H9 (cell line): ENCODE measurements at regions not wholly inside any gene's neighbourhood (a gene's known extent, or its start where the extent isn't known, plus 50 kb on each side); places are given as distances from the start of the nearest gene placed in this dataset.

Experiments used
- DNase-seq: peaks from one replicate; pipeline ENCODE4 v3.0.0-alpha.2; 2017
- H2AFZ ChIP-seq: one replicate; pipeline ENCODE4 v1.6.1; 2013; ENCODE audit warnings: mild to moderate bottlenecking, low read length, control low read depth, moderate library complexity
- H2AK5ac ChIP-seq: 2 replicates; pipeline ENCODE4 v1.6.1; 2013; ENCODE audit warnings: low read length, control low read depth, mixed read lengths; ENCODE audit not compliant: insufficient read length
- H2BK120ac ChIP-seq: one replicate; pipeline ENCODE4 v1.6.1; 2013; ENCODE audit warnings: low read depth, mild to moderate bottlenecking, low read length, control low read depth, inconsistent platforms; ENCODE audit not compliant: poor library complexity, severe bottlenecking
- H2BK12ac ChIP-seq: 2 replicates; pipeline ENCODE4 v1.6.1; 2013; ENCODE audit warnings: low read length, control low read depth, mixed read lengths, low read depth; ENCODE audit not compliant: insufficient read length
- H2BK15ac ChIP-seq: 2 replicates; pipeline ENCODE4 v1.6.1; 2013; ENCODE audit warnings: low read depth, low read length, control low read depth
- H2BK20ac ChIP-seq: one replicate; pipeline ENCODE4 v1.6.1; 2013; ENCODE audit warnings: low read depth, mild to moderate bottlenecking, low read length, control low read depth, inconsistent platforms; ENCODE audit not compliant: poor library complexity, severe bottlenecking
- H2BK5ac ChIP-seq: 2 replicates; pipeline ENCODE4 v1.6.1; 2013; ENCODE audit warnings: low read length, control low read depth, mixed read lengths; ENCODE audit not compliant: insufficient read length
- H3K14ac ChIP-seq: 2 replicates; pipeline ENCODE4 v1.6.1; 2013; ENCODE audit warnings: low read length, control low read depth; ENCODE audit not compliant: insufficient read depth
- H3K18ac ChIP-seq: 2 replicates; pipeline ENCODE4 v1.6.1; 2013; ENCODE audit warnings: low read depth, mild to moderate bottlenecking, mixed read lengths, low read length, control low read depth; ENCODE audit not compliant: insufficient read length
- H3K23ac ChIP-seq: 2 replicates; pipeline ENCODE4 v1.6.1; 2013; ENCODE audit warnings: low read length, control low read depth, mixed read lengths, low read depth; ENCODE audit not compliant: insufficient read length
- H3K23me2 ChIP-seq: 2 replicates; pipeline ENCODE4 v1.6.1; 2013; ENCODE audit warnings: low read depth, mild to moderate bottlenecking, mixed read lengths, low read length, control low read depth; ENCODE audit not compliant: insufficient read length, poor library complexity, severe bottlenecking
- H3K27ac ChIP-seq: 2 replicates; pipeline ENCODE4 v1.5.1; 2013; ENCODE audit warnings: low read length, control low read depth, mixed read lengths, low read depth; ENCODE audit not compliant: insufficient read length
- H3K27me3 ChIP-seq: 2 replicates; pipeline ENCODE4 v1.6.1; 2013; ENCODE audit warnings: low read length, control low read depth, inconsistent platforms; ENCODE audit not compliant: insufficient read depth
- H3K4ac ChIP-seq: 2 replicates; pipeline ENCODE4 v1.6.1; 2013; ENCODE audit warnings: low read depth, mild to moderate bottlenecking, control low read depth, inconsistent platforms, low read length, moderate library complexity
- H3K4me1 ChIP-seq: 2 replicates; pipeline ENCODE4 v1.6.1; 2013; ENCODE audit warnings: low read length, control low read depth, inconsistent platforms; ENCODE audit not compliant: insufficient read depth
- H3K4me2 ChIP-seq: 2 replicates; pipeline ENCODE4 v1.6.1; 2013; ENCODE audit warnings: low read length, control low read depth, mixed read lengths; ENCODE audit not compliant: insufficient read length, insufficient read depth
- H3K56ac ChIP-seq: 2 replicates; pipeline ENCODE4 v1.6.1; 2013; ENCODE audit warnings: low read depth, mild to moderate bottlenecking, mixed read lengths, low read length, control low read depth; ENCODE audit not compliant: insufficient read length
- H3K79me1 ChIP-seq: 2 replicates; pipeline ENCODE4 v1.6.1; 2013; ENCODE audit warnings: low read depth, mild to moderate bottlenecking, moderate library complexity, low read length, control low read depth, inconsistent platforms; ENCODE audit not compliant: insufficient read depth, poor library complexity, severe bottlenecking
- H3K79me2 ChIP-seq: 2 replicates; pipeline ENCODE4 v1.6.1; 2013; ENCODE audit warnings: low read length, control low read depth, inconsistent platforms; ENCODE audit not compliant: insufficient read depth
- H3K9ac ChIP-seq: 2 replicates; pipeline ENCODE4 v1.6.1; 2013; ENCODE audit warnings: low read length, control low read depth, mixed read lengths; ENCODE audit not compliant: insufficient read length; ENCODE audit errors: extremely low read depth
- H3K9me3 ChIP-seq: one replicate; pipeline ENCODE4 v1.6.1; 2013; ENCODE audit warnings: low read depth, low read length, inconsistent platforms; ENCODE audit not compliant: control insufficient read depth
- H3T11ph ChIP-seq: one replicate; pipeline ENCODE4 v1.6.1; 2013; ENCODE audit warnings: mild to moderate bottlenecking, low read length, control low read depth, inconsistent platforms
- H4K20me1 ChIP-seq: one replicate; pipeline ENCODE4 v1.6.1; 2013; ENCODE audit not compliant: control insufficient read depth, insufficient read length, insufficient read depth
- H4K5ac ChIP-seq: 2 replicates; pipeline ENCODE4 v1.6.1; 2013; ENCODE audit warnings: low read depth, mild to moderate bottlenecking, mixed read lengths, low read length, control low read depth; ENCODE audit not compliant: insufficient read length
- H4K8ac ChIP-seq: replicated peaks from 2 replicates; pipeline ENCODE4 v1.6.1; 2013; ENCODE audit warnings: low read length, control low read depth, mixed read lengths, low read depth; ENCODE audit not compliant: insufficient read length
- H4K91ac ChIP-seq: 2 replicates; pipeline ENCODE4 v1.6.1; 2013; ENCODE audit warnings: low read depth, mild to moderate bottlenecking, moderate library complexity, mixed read lengths, low read length, control low read depth; ENCODE audit not compliant: insufficient read length
- H3K27ac Mint-ChIP-seq, 3 experiments: 2 replicates in 2 of 3; 3 replicates in 1 of 3; pipeline ENCODE4 v1.8.0; 2020 to 2021; ENCODE audit warnings: mixed read lengths in 3 of 3, mild to moderate bottlenecking in 1 of 3, moderate library complexity in 1 of 3
- H3K27me3 Mint-ChIP-seq: 2 replicates; pipeline ENCODE4 v1.8.0; 2021; ENCODE audit warnings: low read depth, mild to moderate bottlenecking, moderate library complexity, mixed read lengths
- H3K36me3 Mint-ChIP-seq, 3 experiments: 2 replicates in 2 of 3; 3 replicates in 1 of 3; pipeline ENCODE4 v1.8.0; 2020 to 2021; ENCODE audit warnings: low read depth in 3 of 3, mixed read lengths in 3 of 3; ENCODE audit not compliant: insufficient read depth in 1 of 3
- H3K4me1 Mint-ChIP-seq, 2 experiments: 2 replicates each; pipeline ENCODE4 v1.8.0; 2020; ENCODE audit warnings: mixed read lengths in 2 of 2
- H3K4me3 Mint-ChIP-seq, 2 experiments: 2 replicates in 1 of 2; 3 replicates in 1 of 2; pipeline ENCODE4 v1.8.0; 2020 to 2021; ENCODE audit warnings: mild to moderate bottlenecking in 2 of 2, mixed read lengths in 2 of 2, moderate library complexity in 1 of 2
- H3K9me3 Mint-ChIP-seq, 2 experiments: 2 replicates in 1 of 2; 3 replicates in 1 of 2; pipeline ENCODE4 v1.8.0; 2020; ENCODE audit warnings: mild to moderate bottlenecking in 2 of 2, mixed read lengths in 2 of 2, moderate library complexity in 1 of 2
- CTCF ChIP-seq: fragments of 200-600 bp; sonication (generic); conservative IDR thresholded peaks from 3 replicates; pipeline ENCODE4 v1.8.0; 2021; ENCODE audit warnings: antibody characterized with exemption, mild to moderate bottlenecking
- WGBS: extraction: QIAGEN DNeasy Blood & Tissue Kit; methylation state at CpG from one replicate; pipeline ENCODE4 v1.1.7; 2013; ENCODE audit warnings: missing lambda C conversion rate, low lambda C conversion rate, mixed read lengths; ENCODE audit not compliant: insufficient read length; ENCODE audit errors: extremely low coverage; 5-methylcytosine and 5-hydroxymethylcytosine counted together

GRCh38 chr14:97571866-97572555 is 774.8 kb downstream of the VRK1 start:
- Histone ChIP-seq H2BK20ac (no peak overlapping the region), H3K14ac (no peak overlapping the region), H3K23ac (no peak overlapping the region), H3K56ac (no peak overlapping the region), H3K79me2 (no peaks in the 10 kb centered on the region), H2BK12ac (no peak overlapping the region), H3K4me1 (no peaks in the 10 kb centered on the region; the same call in 1 of the 2 replicates), H3K23me2 (no peaks in the 10 kb centered on the region), H3K9ac (no peak overlapping the region), H2BK5ac (no peak overlapping the region), H4K5ac (no peak overlapping the region), H3K4me2 (no peak overlapping the region), H4K91ac (no peak overlapping the region), H3K27ac (no peak overlapping the region), H2BK120ac (no peak overlapping the region), H3K4ac (no peak overlapping the region), H4K8ac (no peak overlapping the region), H3K27me3 (peaks cover 2% of the 10 kb centered on the region; the same call in 1 of the 2 replicates), H3K18ac (no peak overlapping the region), H2AFZ (no peak overlapping the region), H3T11ph (no peak overlapping the region), H2BK15ac (no peak overlapping the region), H3K9me3 (no peaks in the 10 kb centered on the region), H3K79me1 (no peaks in the 10 kb centered on the region), H2AK5ac (no peak overlapping the region), H4K20me1 (no peaks in the 10 kb centered on the region)
- H3K4me3 Mint-ChIP-seq: no peak overlapping the region
- H3K9me3 Mint-ChIP-seq: no peaks in the 10 kb centered on the region; a peak in 1 of 5 replicates
- H3K4me1 Mint-ChIP-seq: peaks cover 13% of the 10 kb centered on the region in 2 experiments
- H3K36me3 Mint-ChIP-seq: no peaks in the 10 kb centered on the region; a peak in 1 of 7 replicates
- H3K27ac Mint-ChIP-seq: no peak overlapping the region
- no peak for DNase-seq
- peaks cover 7% of the 10 kb centered on the region; the same call in 1 of the 2 replicates for H3K27me3 Mint-ChIP-seq
- WGBS: no CpG with 5 or more reads among the region's 5 CpGs
- no peak for TF ChIP-seq CTCF
